Spleen (tissue), 11 donors: ENCODE measurements at regions not wholly inside any gene's neighbourhood (a gene's known extent, or its start where the extent isn't known, plus 50 kb on each side); places are given as distances from the start of the nearest gene placed in this dataset.

ENCODE experiments used
- DNase-seq: peaks from one replicate; pipeline ENCODE4 v3.0.0-alpha.2; 2020
- H3K27ac ChIP-seq, 8 donors: fragments of 200-600 bp; sonication (generic) in 7 of 8; 1 replicate in 4 of 8; 2 replicates in 4 of 8; pipeline versions ENCODE4 v1.5.0 to v1.8.0; 2016 to 2021; ENCODE audit warnings: inconsistent platforms in 4 of 8, mild to moderate bottlenecking in 4 of 8, moderate library complexity in 1 of 8
- H3K27me3 ChIP-seq, 7 donors: fragments of 200-600 bp; sonication (generic) in 6 of 7; replicated peaks in 1 of 7; 1 replicate in 4 of 7; 2 replicates in 3 of 7; pipeline versions ENCODE4 v1.5.0 to v1.8.0; 2016 to 2021; ENCODE audit warnings: inconsistent platforms in 3 of 7, mild to moderate bottlenecking in 1 of 7
- H3K36me3 ChIP-seq, 6 donors: fragments of 200-600 bp; sonication (generic) in 5 of 6; 1 replicate in 4 of 6; 2 replicates in 2 of 6; pipeline versions ENCODE4 v1.5.0 to v1.8.0; 2016 to 2021; ENCODE audit warnings: inconsistent platforms in 2 of 6
- H3K4me1 ChIP-seq, 6 donors: fragments of 200-600 bp; sonication (generic) in 5 of 6; 1 replicate in 3 of 6; 2 replicates in 3 of 6; pipeline versions ENCODE4 v1.5.0 to v1.8.0; 2016 to 2021; ENCODE audit warnings: inconsistent platforms in 3 of 6
- H3K4me3 ChIP-seq, 8 donors: fragments of 200-600 bp; sonication (generic) in 7 of 8; 1 replicate in 4 of 8; 2 replicates in 4 of 8; pipeline versions ENCODE4 v1.5.0 to v1.8.0; 2016 to 2021; ENCODE audit warnings: inconsistent platforms in 4 of 8, mild to moderate bottlenecking in 4 of 8, moderate library complexity in 2 of 8
- H3K9me3 ChIP-seq, 8 donors: fragments of 200-600 bp; sonication (generic) in 7 of 8; 1 replicate in 4 of 8; 2 replicates in 4 of 8; pipeline versions ENCODE4 v1.5.0 to v1.8.0; 2016 to 2021; ENCODE audit warnings: inconsistent platforms in 4 of 8
- POLR2A ChIP-seq, 3 donors: fragments of 450-650 bp; IDR thresholded peaks; one replicate each; pipeline ENCODE4 v1.5.1; 2017; ENCODE audit warnings: antibody characterized with exemption in 3 of 3, mild to moderate bottlenecking in 1 of 3
- POLR2AphosphoS5 ChIP-seq, 3 donors: sonication (generic); formaldehyde crosslinking; IDR thresholded peaks; one replicate each; pipeline ENCODE4 v1.5.1; 2017; ENCODE audit warnings: antibody characterized with exemption in 3 of 3
- WGBS, 5 donors: extraction: QIAGEN DNeasy Blood & Tissue Kit in 3 of 5; methylation state at CpG; one replicate each; pipeline versions ENCODE4 v1.1.5 to v1.1.7; 2013 to 2018; 5-methylcytosine and 5-hydroxymethylcytosine counted together
- intact Hi-C: fragments of 100-400 bp; cut with DNase I; formaldehyde crosslinking; loops from one replicate; pipeline ENCODE4 v1.15.0; 2023; ENCODE audit warnings: low total_unique reads
- TF ChIP-seq, protein P1 (sequence below), 11 experiments: fragments of 200-600 bp in 7 of 11; fragments of 450-650 bp in 4 of 11; sonication (generic) in 4 of 11; IDR thresholded peaks in 8 of 11; conservative IDR thresholded peaks in 3 of 11; 1 replicate in 7 of 11; 2 replicates in 4 of 11; pipeline versions ENCODE4 v1.4.0 to v1.8.0; 2016 to 2021; ENCODE audit warnings: antibody characterized with exemption in 11 of 11, inconsistent platforms in 4 of 11, mild to moderate bottlenecking in 1 of 11
- donor health status: healthy with polysubstance abuse.
- donor health status: DM: no; HTN: no; CAD: no; lungs with moderate emphysema.
- donor health status: DM: no; HTN: no; CAD: no.
- donor health status: Bipolar disorder and iron deficiency.
- donor health status: healthy.
- donor health status: DM: no; HTN: no; CAD: no.
- donor health status: DM: yes; HTN: yes; CAD: no.

DNA sequence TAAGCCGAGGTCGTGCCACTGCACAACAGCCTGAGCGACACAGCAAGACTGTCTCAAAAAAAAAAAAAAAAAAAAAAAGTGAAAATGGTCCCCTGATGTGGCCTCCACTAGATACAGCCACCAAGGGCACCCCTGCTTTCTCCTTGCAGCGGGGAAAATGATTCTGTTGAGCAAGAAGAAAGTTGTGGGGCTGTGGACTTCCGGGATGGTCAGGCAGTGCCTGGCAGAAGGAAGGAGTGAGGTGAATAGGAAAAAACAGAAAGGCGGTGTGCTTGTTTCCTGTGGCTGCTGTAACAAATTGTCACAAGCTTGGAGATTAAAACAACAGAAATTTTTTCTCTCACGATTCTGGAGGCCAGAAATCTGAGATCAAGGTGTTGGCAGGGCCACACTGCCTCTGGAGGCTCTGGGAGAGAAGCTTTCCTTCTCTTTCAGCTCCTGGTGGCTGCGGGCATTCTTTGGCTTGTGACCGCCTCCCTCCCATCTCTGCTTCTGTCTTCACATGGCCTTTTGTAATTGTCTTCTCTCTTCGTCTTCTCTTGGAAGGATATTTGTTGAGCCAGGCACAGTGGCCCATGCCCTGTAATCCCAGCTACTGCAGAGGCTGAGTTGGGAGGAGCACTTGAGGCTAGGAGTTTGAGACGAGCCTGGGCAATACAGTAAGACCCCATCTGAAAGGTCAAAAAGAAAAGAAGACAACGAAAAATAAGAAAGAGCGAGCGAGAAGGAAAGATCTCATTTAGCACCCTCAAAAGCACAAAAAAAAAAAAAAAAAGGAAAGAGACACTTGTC, 116.6 kb upstream of the MED13L start:
- Histone ChIP-seq H3K36me3 (no peaks in the 10 kb centered on the region), H3K27me3 (no peaks in the 10 kb centered on the region), H3K27ac (no peak overlapping the region), H3K4me3 (no peak overlapping the region), H3K4me1 (peaks cover 0 to 10% (median 0%) of the 10 kb centered on the region in 6 donors), H3K9me3 (peaks cover 0 to 31% (median 24%) of the 10 kb centered on the region in 8 donors)
- peak; percentile 37 for DNase-seq
- WGBS, 5 donors, result 63 to 85% (median 77%) methylated on average over 14 of the region's 14 CpGs
- intact Hi-C loops, result no loop called here
- TF ChIP-seq POLR2AphosphoS5 (IDR thresholded peaks at IDR 0.05) (no peak), POLR2A (IDR thresholded peaks at IDR 0.05) (no peak)
- TF ChIP-seq, protein P1, sequence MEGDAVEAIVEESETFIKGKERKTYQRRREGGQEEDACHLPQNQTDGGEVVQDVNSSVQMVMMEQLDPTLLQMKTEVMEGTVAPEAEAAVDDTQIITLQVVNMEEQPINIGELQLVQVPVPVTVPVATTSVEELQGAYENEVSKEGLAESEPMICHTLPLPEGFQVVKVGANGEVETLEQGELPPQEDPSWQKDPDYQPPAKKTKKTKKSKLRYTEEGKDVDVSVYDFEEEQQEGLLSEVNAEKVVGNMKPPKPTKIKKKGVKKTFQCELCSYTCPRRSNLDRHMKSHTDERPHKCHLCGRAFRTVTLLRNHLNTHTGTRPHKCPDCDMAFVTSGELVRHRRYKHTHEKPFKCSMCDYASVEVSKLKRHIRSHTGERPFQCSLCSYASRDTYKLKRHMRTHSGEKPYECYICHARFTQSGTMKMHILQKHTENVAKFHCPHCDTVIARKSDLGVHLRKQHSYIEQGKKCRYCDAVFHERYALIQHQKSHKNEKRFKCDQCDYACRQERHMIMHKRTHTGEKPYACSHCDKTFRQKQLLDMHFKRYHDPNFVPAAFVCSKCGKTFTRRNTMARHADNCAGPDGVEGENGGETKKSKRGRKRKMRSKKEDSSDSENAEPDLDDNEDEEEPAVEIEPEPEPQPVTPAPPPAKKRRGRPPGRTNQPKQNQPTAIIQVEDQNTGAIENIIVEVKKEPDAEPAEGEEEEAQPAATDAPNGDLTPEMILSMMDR (IDR thresholded peaks at IDR 0.05 in 8 of 11, conservative IDR thresholded peaks at IDR 0.05 in 3 of 11), result no peak

DNA sequence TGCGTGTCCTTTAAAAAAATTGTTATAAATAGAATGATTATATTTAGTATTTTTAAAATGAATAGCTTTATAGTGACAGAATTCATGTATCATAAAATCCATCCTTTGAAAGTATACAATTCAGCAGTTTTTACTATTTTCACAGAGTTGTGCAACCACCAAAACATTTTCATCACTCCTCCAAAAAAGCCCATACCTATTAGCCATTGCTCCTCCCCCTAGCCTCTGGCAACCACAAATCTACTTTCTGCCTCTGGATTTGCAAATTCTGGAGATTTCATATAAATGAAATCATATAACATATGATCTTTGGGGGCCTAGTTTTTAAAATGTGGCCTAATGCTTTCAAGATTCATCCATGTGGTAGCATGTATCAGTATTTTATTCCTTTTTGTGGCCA, 117.9 kb upstream of the MED13L start:
- H3K27me3 ChIP-seq, result no peaks in the 10 kb centered on the region
- 0 to 86% (median 5%) methylated on average over 1 of the region's 1 CpG for WGBS, 5 donors
- no peaks in the 10 kb centered on the region for H3K36me3 ChIP-seq
- intact Hi-C loops, result no loop called here
- H3K9me3 ChIP-seq, result peaks cover 0 to 41% (median 35%) of the 10 kb centered on the region in 8 donors
- peaks cover 0 to 10% (median 0%) of the 10 kb centered on the region in 6 donors for H3K4me1 ChIP-seq
- TF ChIP-seq, protein P1 (IDR thresholded peaks at IDR 0.05 in 8 of 11, conservative IDR thresholded peaks at IDR 0.05 in 3 of 11), result no peak
- TF ChIP-seq POLR2A (IDR thresholded peaks at IDR 0.05), result no peak
- TF ChIP-seq POLR2AphosphoS5 (IDR thresholded peaks at IDR 0.05), result no peak
- H3K4me3 ChIP-seq, result no peak overlapping the region
- H3K27ac ChIP-seq, result no peak overlapping the region
- no peak for DNase-seq

DNA sequence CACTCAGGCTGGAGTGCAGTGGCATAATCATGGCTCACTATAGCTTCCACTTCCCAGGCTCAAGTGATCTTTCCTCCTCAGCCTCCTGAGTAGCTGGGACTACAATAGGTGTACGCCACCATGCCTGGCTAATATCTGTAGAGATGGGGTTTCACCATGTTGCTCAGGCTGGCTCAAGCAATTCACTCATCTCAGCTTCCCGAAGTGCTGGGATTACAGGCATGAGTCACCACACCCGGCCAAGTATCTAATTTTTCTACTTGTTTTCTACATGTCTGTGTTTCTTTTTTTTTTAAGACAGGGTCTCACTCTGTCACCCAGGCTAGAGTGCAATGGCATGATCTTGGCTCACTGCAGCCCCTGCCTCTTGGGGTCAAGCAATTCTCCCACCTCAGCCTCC, 119.7 kb upstream of the MED13L start:
- H3K36me3 ChIP-seq, result no peaks in the 10 kb centered on the region
- WGBS, 5 donors, result 59 to 99% (median 82%) methylated on average over 3 of the region's 3 CpGs
- H3K9me3 ChIP-seq, result peaks cover 0 to 43% (median 32%) of the 10 kb centered on the region in 8 donors
- no peaks in the 10 kb centered on the region for H3K27me3 ChIP-seq
- H3K27ac ChIP-seq, result no peak overlapping the region
- H3K4me1 ChIP-seq, result peaks cover 0 to 10% (median 0%) of the 10 kb centered on the region in 6 donors
- intact Hi-C loops, result no loop called here
- no peak for TF ChIP-seq POLR2AphosphoS5 (IDR thresholded peaks at IDR 0.05)
- TF ChIP-seq, protein P1 (IDR thresholded peaks at IDR 0.05 in 8 of 11, conservative IDR thresholded peaks at IDR 0.05 in 3 of 11), result no peak
- no peak for TF ChIP-seq POLR2A (IDR thresholded peaks at IDR 0.05)
- H3K4me3 ChIP-seq, result no peak overlapping the region
- no peak for DNase-seq

DNA sequence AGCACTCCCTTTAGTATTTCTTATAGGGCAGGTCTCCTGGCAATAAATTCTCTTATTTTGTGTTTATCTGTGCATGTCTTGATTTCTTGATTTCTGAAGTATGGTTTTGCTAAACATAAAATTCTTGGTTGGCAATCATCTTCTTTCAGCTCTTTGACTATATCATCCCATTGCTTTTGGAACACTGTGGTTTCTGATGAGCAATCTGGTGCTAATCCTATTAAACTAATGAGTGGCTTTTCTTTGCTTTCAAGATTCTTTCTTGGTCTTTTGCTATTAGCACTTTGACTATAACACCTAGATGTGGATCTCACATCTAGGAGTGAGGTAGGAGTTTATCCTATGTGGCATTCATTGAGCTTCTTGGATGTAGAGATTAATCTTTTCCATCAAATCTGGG, 120.7 kb upstream of the MED13L start:
- TF ChIP-seq POLR2A (IDR thresholded peaks at IDR 0.05) (no peak), POLR2AphosphoS5 (IDR thresholded peaks at IDR 0.05) (no peak)
- TF ChIP-seq, protein P1 (IDR thresholded peaks at IDR 0.05 in 8 of 11, conservative IDR thresholded peaks at IDR 0.05 in 3 of 11), result no peak
- no peak overlapping the region for H3K27ac ChIP-seq
- intact Hi-C loops, result no loop called here
- no peak for DNase-seq
- H3K36me3 ChIP-seq, result no peaks in the 10 kb centered on the region
- peaks cover 0 to 43% (median 32%) of the 10 kb centered on the region in 8 donors for H3K9me3 ChIP-seq
- no peak overlapping the region for H3K4me3 ChIP-seq
- H3K4me1 ChIP-seq, result peaks cover 0 to 7% (median 0%) of the 10 kb centered on the region in 6 donors
- no peaks in the 10 kb centered on the region for H3K27me3 ChIP-seq
